KG1 (cell line): ENCODE measurements at regions not wholly inside any gene's neighbourhood (a gene's known extent, or its start where the extent isn't known, plus 50 kb on each side); places are given as distances from the start of the nearest gene placed in this dataset.

Experiments used
- DNase-seq: peaks from one replicate; lab custom pipeline; 2025; lab: John Stamatoyannopoulos, UW

- DNase-seq, result no peak
Measured at GRCh38 chr13:48891586-48891985, 84.1 kb upstream of the FNDC3A start.

- no peak for DNase-seq
Measured at GRCh38 chr13:48892053-48892687, 83.5 kb upstream of the FNDC3A start.

- DNase-seq, result no peak
Measured at GRCh38 chr13:48892688-48893075, 83.0 kb upstream of the FNDC3A start.

DNA sequence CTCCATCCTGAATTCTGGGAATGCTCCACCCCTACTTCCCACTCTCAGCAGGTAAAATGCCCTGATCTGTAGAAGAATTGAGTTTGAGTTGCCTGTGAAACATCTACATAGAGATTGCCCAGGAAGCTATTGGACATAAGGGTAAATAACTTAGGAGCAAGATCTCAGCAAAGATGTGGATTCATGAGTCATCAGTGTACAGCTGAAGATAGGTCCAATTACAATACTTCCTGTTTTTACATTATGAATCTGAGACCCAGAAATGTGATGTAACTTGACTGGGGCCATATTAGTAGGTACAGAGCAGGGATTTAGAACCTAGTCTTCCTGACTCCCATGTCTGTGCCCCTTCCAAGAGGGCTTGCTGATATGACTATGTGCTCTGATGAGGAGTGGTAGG is 79.4 kb upstream of the FNDC3A start:
- DNase-seq, result no peak

DNA sequence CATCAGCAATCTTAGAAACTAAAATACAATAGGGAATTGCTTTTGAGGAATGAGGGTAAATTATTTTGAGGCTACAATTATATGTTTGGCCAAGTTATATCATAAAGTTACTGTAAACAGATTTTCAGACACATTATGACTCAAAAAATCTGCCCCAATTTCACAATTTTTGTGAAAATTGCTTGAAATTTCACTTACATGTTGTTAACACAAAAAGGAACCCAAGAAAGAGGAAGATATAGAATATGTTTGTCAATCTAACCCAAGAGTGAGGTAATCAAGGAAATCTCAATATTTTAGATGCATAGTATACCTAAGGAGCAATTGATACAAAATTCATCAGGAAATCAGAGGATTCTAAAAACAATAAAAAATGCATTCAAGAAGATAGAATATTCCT is 73.9 kb upstream of the FNDC3A start:
- DNase-seq, result no peak

DNA sequence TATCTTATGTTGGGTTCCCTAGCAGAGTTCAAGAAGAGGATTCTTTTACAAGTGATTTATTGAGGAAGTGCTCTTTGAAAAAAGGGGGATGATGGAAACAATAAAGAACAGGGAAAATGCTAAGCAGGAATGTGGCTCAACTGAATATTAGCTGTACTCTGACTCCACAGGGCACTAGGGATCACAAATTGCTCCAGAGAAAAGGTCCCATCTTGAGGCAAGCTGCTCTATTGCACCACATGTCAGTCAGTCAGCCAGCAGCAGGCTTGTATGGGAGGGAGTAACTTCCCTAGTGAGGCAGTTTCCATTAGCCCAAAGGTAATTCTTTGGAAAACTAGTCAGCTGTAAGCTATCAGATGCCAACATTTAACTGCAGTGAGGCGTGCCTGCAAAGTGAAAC is 73.3 kb upstream of the FNDC3A start:
- DNase-seq, result no peak

DNA sequence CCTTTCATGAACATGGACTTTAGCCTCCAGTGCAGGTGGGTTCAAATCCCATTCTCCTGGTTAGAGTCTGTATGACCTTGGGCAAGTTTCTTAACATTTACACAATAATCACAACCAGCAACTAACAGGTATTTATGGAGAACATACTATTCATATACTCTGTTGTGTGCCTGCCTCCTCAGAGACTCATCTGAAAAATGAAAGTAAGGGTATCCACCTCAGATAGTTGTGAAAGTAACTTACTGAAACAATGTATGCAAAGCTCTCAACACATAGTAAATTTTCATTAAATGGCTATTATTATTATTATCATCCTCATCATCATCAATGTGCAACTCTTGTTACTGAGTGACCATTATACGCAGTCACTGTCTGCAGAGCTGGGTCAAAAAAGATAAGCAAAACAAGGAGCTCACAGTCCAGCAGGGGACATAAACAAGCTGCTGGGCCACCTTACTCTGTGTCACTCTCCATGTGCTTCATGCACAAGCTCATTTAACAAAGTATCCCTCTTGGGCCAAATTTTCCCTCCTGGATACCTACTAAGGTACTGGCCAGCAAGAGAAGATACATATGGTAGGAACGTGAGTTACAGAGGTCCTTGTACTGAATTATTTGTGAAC is 70.9 kb upstream of the FNDC3A start:
- no peak for DNase-seq

DNA sequence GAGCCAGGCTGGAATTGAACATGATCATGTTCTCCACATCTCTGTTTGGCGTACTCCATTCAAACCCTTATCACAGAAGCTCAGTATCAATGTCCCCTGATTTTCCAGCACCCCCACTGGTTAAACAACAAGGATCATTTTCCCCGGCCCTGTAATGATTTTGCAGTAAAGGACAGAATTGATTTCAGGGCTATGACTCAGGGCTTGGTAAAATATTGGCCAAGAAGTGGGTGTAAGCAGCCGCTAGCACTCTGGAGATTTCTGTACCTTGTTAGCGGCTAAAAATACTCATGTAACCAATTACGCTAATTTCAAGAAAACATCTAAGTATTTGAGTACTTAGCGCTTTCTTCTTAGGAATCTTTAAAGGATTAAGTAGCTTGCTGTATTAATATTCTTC is 69.5 kb upstream of the FNDC3A start:
- no peak for DNase-seq

DNA sequence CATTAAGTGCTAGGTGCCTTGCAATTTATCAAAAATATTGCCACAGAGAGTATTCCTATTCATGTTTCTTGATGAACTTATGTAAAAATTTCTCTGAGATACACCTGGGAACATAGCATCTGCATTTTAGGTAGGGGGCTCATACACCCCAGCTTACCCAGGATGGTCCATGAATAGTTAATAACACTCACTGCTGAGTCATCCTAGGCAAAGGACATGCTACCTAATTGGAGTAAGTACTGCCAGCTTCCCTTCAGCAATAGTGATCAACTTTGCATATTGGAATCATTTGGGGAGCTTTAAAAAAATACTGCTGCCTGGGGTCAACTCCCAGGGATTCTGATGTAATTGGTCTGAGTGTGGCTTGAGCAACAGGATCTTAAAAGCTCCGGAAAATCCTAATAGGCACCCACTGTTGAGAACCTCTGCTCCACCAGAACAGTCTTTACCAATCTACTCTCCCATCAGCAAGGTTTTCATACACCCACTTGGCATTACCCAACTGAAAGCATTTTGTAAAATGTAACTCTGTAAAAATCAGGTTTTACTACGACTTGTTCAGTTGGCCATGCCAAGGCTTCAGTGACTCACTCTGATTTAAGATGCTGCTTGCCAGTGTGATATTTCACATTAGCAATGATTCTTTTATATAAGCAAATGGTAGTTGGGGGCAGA is 67.2 kb upstream of the FNDC3A start:
- no peak for DNase-seq

DNA sequence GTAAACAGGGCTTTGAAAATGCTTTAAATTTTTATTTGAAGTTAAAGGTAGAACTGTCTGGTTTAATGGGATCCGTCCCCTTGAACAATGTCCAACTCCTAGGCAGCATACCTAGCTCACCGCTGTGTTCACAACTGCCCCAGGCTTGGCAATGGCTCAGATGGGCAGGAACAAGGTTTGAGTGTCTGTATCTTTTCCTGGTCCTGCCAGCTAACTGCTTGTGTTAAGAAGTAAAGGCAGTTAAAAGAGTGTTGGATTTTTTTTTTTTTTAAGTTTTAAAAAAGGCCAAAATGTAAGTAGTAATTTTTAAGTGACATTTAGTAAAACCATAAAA is 66.7 kb upstream of the FNDC3A start:
- no peak for DNase-seq

GRCh38 chr13:48910686-48911085 is 65.0 kb upstream of the FNDC3A start:
- DNase-seq, result no peak

DNA sequence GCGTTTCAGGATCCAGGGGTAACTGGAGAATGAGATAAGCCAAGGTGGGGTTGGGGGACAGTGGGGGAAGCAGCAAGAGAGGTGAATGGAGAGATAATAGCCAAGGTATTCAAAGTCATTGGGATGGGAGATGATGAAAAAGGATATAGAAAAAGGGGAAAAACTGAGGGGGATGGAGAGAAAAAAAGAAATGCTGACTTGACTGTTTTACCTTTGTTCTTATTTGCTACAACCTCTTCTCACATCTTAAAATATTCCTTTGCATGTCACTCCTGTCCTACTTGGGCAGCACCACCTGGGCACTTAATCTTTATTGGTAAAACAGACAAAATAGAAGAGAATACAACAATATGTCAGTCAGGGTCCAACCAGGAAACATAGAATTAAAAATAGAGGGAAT is 56.0 kb upstream of the FNDC3A start:
- DNase-seq, result no peak

- DNase-seq, result no peak
Measured at GRCh38 chr13:48920730-48921129, 55.0 kb upstream of the FNDC3A start.

GRCh38 chr13:48923376-48923775 is 52.3 kb upstream of the FNDC3A start:
- DNase-seq, result no peak

DNA sequence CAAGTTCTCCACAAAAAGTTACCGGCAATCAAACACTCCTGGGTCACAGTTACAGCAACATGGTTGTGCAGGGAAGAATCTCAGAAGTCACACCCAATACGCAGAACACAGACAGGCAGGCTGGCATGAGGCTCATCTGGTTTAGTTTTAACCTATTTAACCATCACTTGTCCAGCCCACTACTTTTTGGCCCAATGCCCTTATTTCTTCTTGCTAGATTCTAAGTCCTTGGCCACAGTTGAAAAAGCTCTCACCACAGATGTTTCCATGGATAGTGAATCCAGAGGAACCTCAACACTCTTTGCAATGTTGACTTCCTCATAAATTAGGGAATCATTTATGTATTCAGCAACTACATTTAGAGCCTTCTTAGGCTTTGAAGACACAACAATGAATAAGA is 50.7 kb upstream of the FNDC3A start:
- no peak for DNase-seq
